Adrenal gland (tissue), 5 donors: ENCODE measurements at regions not wholly inside any gene's neighbourhood (a gene's known extent, or its start where the extent isn't known, plus 50 kb on each side); places are given as distances from the start of the nearest gene placed in this dataset.

Experiments
- CTCF ChIP-seq, 6 experiments: fragments of 450-650 bp in 4 of 6; fragments of 200-600 bp in 2 of 6; sonication (generic) in 1 of 6; IDR thresholded peaks; 1 replicate in 5 of 6; 2 replicates in 1 of 6; pipeline versions ENCODE4 v1.5.1 to v1.8.0; 2016 to 2021; ENCODE audit warnings: antibody characterized with exemption in 6 of 6, mild to moderate bottlenecking in 2 of 6, moderate library complexity in 1 of 6
- POLR2A ChIP-seq, 2 donors: fragments of 450-650 bp; IDR thresholded peaks; one replicate each; pipeline ENCODE4 v1.6.1; 2017; ENCODE audit warnings: antibody characterized with exemption in 2 of 2, mild to moderate bottlenecking in 2 of 2, moderate library complexity in 1 of 2
- donor health status: DM: no; HTN: no; CAD: no.

- TF ChIP-seq CTCF (IDR thresholded peaks at IDR 0.05) (no peak), POLR2A (IDR thresholded peaks at IDR 0.05) (no peak)
Measured at GRCh38 chr16:26647870-26648269, 418.9 kb upstream of the C16orf82 start.
